ENCODE measurements at regions not wholly inside any gene's neighbourhood (a gene's known extent, or its start where the extent isn't known, plus 50 kb on each side); places are given as distances from the start of the nearest gene placed in this dataset.
"Not testable (repeated sequence)": the region's sequence is repeated elsewhere in the genome, so short reads cannot be mapped to it uniquely, and the experiment has no call there.

- no peak for DNase-seq (ENCODE audit: extremely low read depth in 1 of 4, low spot score in 3 of 4)
- Histone ChIP-seq H3K79me2 (ENCODE audit: control insufficient read depth, insufficient read depth, low read length) (no peaks in the 10 kb centered on the region), H3K9me3 (replicated peaks; ENCODE audit: control insufficient read depth, insufficient read depth, low read depth, low read length) (no peaks in the 10 kb centered on the region), H3K4me2 (ENCODE audit: insufficient read depth, low read length) (no peak overlapping the region), H3K36me3 (ENCODE audit: control insufficient read depth, insufficient read depth, low read length) (no peaks in the 10 kb centered on the region), H3K9me1 (ENCODE audit: control insufficient read depth, insufficient read depth, low read length) (no peaks in the 10 kb centered on the region), H3K4me3 (no peak overlapping the region), H4K20me1 (replicated peaks; ENCODE audit: control insufficient read depth, insufficient read depth, low read length) (no peaks in the 10 kb centered on the region), H2AFZ (ENCODE audit: low read depth, low read length) (0 out of 2 replicates have a peak overlapping the region, but pooled peaks have one; percentile 26), H3K27ac (ENCODE audit: extremely low read depth, low read depth, low read length) (no peak overlapping the region), H3K27me3 (ENCODE audit: control insufficient read depth in 2 of 2, insufficient read depth in 2 of 2, low read length in 2 of 2) (no peaks in the 10 kb centered on the region), H3K4me1 (replicated peaks in 1 of 2; ENCODE audit: control insufficient read depth in 2 of 2, insufficient read depth in 2 of 2, low read length in 2 of 2) (no peaks in the 10 kb centered on the region; a peak in 1 of 5 replicates), H3K9ac (ENCODE audit: insufficient read depth in 1 of 2, low read depth in 2 of 2, low read length in 2 of 2) (no peak overlapping the region)
- no peak for ATAC-seq
- 2% methylated on average over 3 of the region's 4 CpGs for WGBS (ENCODE audit: insufficient coverage, low coverage, missing lambda C conversion rate)
- BruUV-seq (replicated peaks): no TSS peak
- POLR2A ChIA-PET: interaction anchor here (1.0 kb wide), 1 partner anchor 14 kb away, joined by 3 read pairs; no protein-coding TSS in a partner anchor
- no peak for FAIRE-seq
- TF ChIP-seq SPI1 (IDR thresholded peaks at IDR 0.05; ENCODE audit: borderline replicate concordance, low read depth, low read length) (0 out of 2 replicates have a peak, but pooled peaks have one; percentile 25), ZBTB12 (CRISPR knock-in tag; IDR thresholded peaks at IDR 0.05) (no peak), KLF13 (tag; IDR thresholded peaks at IDR 0.05; ENCODE audit: borderline replicate concordance, low read depth) (no peak), ZNF830 (CRISPR knock-in tag; IDR thresholded peaks at IDR 0.05) (no peak), ZNF212 (CRISPR knock-in tag; IDR thresholded peaks at IDR 0.05) (no peak), PKNOX1 (IDR thresholded peaks at IDR 0.05) (no peak), MEIS2 (IDR thresholded peaks at IDR 0.05; ENCODE audit: partially characterized antibody) (peak; percentile 29), ZNF263 (CRISPR knock-in tag; IDR thresholded peaks at IDR 0.05; ENCODE audit: borderline replicate concordance) (no peak)
- CTCF ChIA-PET (ENCODE audit: low intra/inter-chr PET ratio): no interaction called here
- intact Hi-C loops (cut with micrococcal nuclease) (loop anchor here (10.0 kb wide), 2 partner anchors 380 to 440 kb away; partner anchors contain the start of gene JADE1), in situ Hi-C loops (cut with MboI) (no loop called here)
Observed at GRCh38 chr4:128424527-128425497, 137.2 kb upstream of the PGRMC2 start.

- H3K27me3 ChIP-seq (ENCODE audit: control insufficient read depth in 2 of 2, insufficient read depth in 2 of 2, low read length in 2 of 2); H3K4me1 ChIP-seq (replicated peaks in 1 of 2; ENCODE audit: control insufficient read depth in 2 of 2, insufficient read depth in 2 of 2, low read length in 2 of 2); H3K36me3 ChIP-seq (ENCODE audit: control insufficient read depth, insufficient read depth, low read length); H3K4me3 ChIP-seq; H2AFZ ChIP-seq (ENCODE audit: low read depth, low read length); H3K79me2 ChIP-seq (ENCODE audit: control insufficient read depth, insufficient read depth, low read length); in situ Hi-C loops (cut with MboI); H3K27ac ChIP-seq (ENCODE audit: extremely low read depth, low read depth, low read length); H3K9me1 ChIP-seq (ENCODE audit: control insufficient read depth, insufficient read depth, low read length); BruUV-seq (replicated peaks); FAIRE-seq; H4K20me1 ChIP-seq (replicated peaks; ENCODE audit: control insufficient read depth, insufficient read depth, low read length); CTCF ChIA-PET (ENCODE audit: low intra/inter-chr PET ratio); POLR2A ChIA-PET; ATAC-seq; H3K4me2 ChIP-seq (ENCODE audit: insufficient read depth, low read length); DNase-seq (ENCODE audit: extremely low read depth in 1 of 4, low spot score in 3 of 4); H3K9me3 ChIP-seq (replicated peaks; ENCODE audit: control insufficient read depth, insufficient read depth, low read depth, low read length); H3K9ac ChIP-seq (ENCODE audit: insufficient read depth in 1 of 2, low read depth in 2 of 2, low read length in 2 of 2): not testable (repeated sequence)
- WGBS (ENCODE audit: insufficient coverage, low coverage, missing lambda C conversion rate): 11% methylated on average over 4 of the region's 5 CpGs
- intact Hi-C loops (cut with micrococcal nuclease): loop anchor here (10.0 kb wide), 2 partner anchors 383 to 443 kb away; partner anchors contain the start of gene JADE1
Observed at GRCh38 chr4:128422296-128422695, 134.7 kb upstream of the PGRMC2 start.
